ENCODE measurements at regions not wholly inside any gene's neighbourhood (a gene's known extent, or its start where the extent isn't known, plus 50 kb on each side); places are given as distances from the start of the nearest gene placed in this dataset.
"Not testable (repeated sequence)": the region's sequence is repeated elsewhere in the genome, so short reads cannot be mapped to it uniquely, and the experiment has no call there.

DNA sequence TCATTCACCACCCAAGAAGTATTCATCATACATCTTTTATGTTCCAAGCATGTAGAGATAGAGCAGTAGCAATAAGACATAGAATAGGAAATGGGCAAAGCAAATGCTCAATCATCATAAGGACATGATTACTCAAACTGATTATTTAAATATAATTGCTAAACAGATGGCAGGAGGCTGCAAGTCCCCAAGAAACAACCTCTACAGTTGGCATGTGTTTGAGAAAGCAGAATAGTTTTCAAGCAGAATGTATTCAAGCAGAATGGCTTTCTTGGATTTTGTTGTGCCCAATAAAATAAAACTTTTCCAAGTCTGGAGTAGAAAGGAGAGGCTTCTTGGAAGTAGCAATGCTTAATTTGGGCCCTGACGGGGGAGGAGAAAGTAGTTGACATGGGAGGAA is 86.5 kb upstream of the SYN3 start:
- Histone ChIP-seq H3K27ac (ENCODE audit: insufficient read depth, low read length) (no peak overlapping the region), H3K9ac (ENCODE audit: insufficient read depth, low read length) (no peak overlapping the region), H3K27me3 (ENCODE audit: control insufficient read depth, insufficient read depth, low read length) (no peaks in the 10 kb centered on the region), H4K20me1 (ENCODE audit: control insufficient read depth, extremely low read depth, insufficient read depth, low read length) (no peaks in the 10 kb centered on the region), H3K4me3 (replicated peaks in 1 of 4; ENCODE audit: control extremely low read depth in 1 of 4, insufficient read depth in 1 of 4, low read depth in 3 of 4, low read length in 4 of 4) (no peak overlapping the region), H3K4me1 (ENCODE audit: control insufficient read depth, extremely low read depth, insufficient read depth, low read length) (no peaks in the 10 kb centered on the region), H2AFZ (ENCODE audit: low read length) (no peak overlapping the region), H3K79me2 (ENCODE audit: control insufficient read depth, insufficient read depth, low read length) (no peaks in the 10 kb centered on the region), H3K4me2 (ENCODE audit: extremely low read depth, insufficient read depth, low read length) (no peak overlapping the region), H3K36me3 (ENCODE audit: control insufficient read depth, insufficient read depth, low read length) (no peaks in the 10 kb centered on the region), H3K9me3 (ENCODE audit: control insufficient read depth, insufficient read depth, low read depth, low read length) (no peaks in the 10 kb centered on the region)
- TF ChIP-seq CTCF (conservative IDR thresholded peaks at IDR 0.05 in 1 of 2, IDR thresholded peaks at IDR 0.05 in 1 of 2; ENCODE audit: low read depth in 1 of 2, low read length in 2 of 2): no peak
- no peak for TF ChIP-seq EZH2 (IDR thresholded peaks at IDR 0.05; ENCODE audit: low read length, missing control alignments)
- DNase-seq (ENCODE audit: low read depth in 2 of 2): no peak

DNA sequence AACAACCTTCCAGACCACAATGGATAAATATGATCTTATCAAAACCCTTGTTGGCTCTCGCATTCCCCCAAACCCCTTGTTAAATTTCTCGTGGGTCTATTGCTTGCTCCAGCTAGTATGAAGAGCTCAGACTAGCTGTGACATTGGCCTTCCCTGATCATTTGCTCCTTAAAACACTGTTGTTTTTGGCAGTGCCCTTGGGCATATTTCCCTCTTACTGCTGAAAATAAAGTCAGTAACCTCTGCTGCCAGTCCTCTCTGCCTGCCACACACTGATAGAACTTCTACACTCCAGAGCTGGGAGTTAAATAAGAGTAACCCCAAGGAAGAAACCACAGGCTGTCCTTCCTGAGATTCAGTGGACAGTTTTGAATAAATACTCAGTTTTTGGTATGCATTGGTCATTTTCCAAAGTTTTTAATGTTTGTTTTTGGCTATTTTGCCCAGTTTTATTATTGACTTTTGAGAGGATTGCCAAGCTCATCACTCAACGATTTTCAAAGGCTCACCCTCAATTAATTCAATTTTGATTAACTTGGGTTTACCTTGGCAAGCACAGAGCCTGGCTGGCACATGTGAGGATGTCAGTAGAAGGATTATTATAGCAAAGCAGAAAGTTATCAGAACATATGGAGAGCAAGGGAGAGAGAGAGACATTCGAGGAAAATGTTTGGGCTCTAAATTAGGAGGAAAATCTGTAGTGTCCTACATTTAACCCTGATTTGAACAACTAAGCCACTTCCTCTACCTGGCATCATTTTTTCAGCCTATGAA is 84.3 kb upstream of the SYN3 start:
- no peak for DNase-seq (ENCODE audit: low read depth in 2 of 2)
- H3K36me3 ChIP-seq (ENCODE audit: control insufficient read depth, insufficient read depth, low read length): no peaks in the 10 kb centered on the region
- H3K79me2 ChIP-seq (ENCODE audit: control insufficient read depth, insufficient read depth, low read length): no peaks in the 10 kb centered on the region
- H3K4me1 ChIP-seq (ENCODE audit: control insufficient read depth, extremely low read depth, insufficient read depth, low read length): no peaks in the 10 kb centered on the region
- H3K4me3 ChIP-seq (replicated peaks in 1 of 4; ENCODE audit: control extremely low read depth in 1 of 4, insufficient read depth in 1 of 4, low read depth in 3 of 4, low read length in 4 of 4): no peak overlapping the region
- no peak overlapping the region for H3K4me2 ChIP-seq (ENCODE audit: extremely low read depth, insufficient read depth, low read length)
- H3K27me3 ChIP-seq (ENCODE audit: control insufficient read depth, insufficient read depth, low read length): no peaks in the 10 kb centered on the region
- H4K20me1 ChIP-seq (ENCODE audit: control insufficient read depth, extremely low read depth, insufficient read depth, low read length): no peaks in the 10 kb centered on the region
- no peak for TF ChIP-seq CTCF (conservative IDR thresholded peaks at IDR 0.05 in 1 of 2, IDR thresholded peaks at IDR 0.05 in 1 of 2; ENCODE audit: low read depth in 1 of 2, low read length in 2 of 2)
- no peak for TF ChIP-seq EZH2 (IDR thresholded peaks at IDR 0.05; ENCODE audit: low read length, missing control alignments)
- H3K9me3 ChIP-seq (ENCODE audit: control insufficient read depth, insufficient read depth, low read depth, low read length): no peaks in the 10 kb centered on the region
- no peak overlapping the region for H2AFZ ChIP-seq (ENCODE audit: low read length)
- no peak overlapping the region for H3K27ac ChIP-seq (ENCODE audit: insufficient read depth, low read length)
- no peak overlapping the region for H3K9ac ChIP-seq (ENCODE audit: insufficient read depth, low read length)

DNA sequence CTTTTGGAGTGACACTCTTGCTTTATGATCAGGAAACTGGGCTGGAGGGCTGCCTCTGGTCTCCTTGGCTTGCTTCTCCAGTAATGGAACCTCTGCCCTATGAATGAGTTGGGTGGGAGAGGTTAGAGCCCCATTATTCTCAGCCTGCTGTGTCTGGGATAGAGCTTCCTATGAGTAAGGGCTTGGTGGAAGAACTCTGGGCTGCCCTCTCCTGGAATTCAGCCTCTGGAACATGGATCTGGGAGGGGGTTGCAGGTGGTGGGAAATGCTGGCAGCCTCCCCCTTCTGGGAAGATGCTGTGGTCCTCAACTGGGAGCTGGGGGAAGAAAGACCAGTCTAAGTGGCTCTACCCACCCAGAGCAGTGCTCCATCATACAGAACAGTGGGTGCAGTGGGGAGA is 81.8 kb upstream of the SYN3 start:
- Histone ChIP-seq H3K9me3 (ENCODE audit: control insufficient read depth, insufficient read depth, low read depth, low read length) (no peaks in the 10 kb centered on the region), H3K9ac (ENCODE audit: insufficient read depth, low read length) (no peak overlapping the region), H3K4me3 (replicated peaks in 1 of 4; ENCODE audit: control extremely low read depth in 1 of 4, insufficient read depth in 1 of 4, low read depth in 3 of 4, low read length in 4 of 4) (no peak overlapping the region), H3K4me1 (ENCODE audit: control insufficient read depth, extremely low read depth, insufficient read depth, low read length) (no peaks in the 10 kb centered on the region), H3K36me3 (ENCODE audit: control insufficient read depth, insufficient read depth, low read length) (no peaks in the 10 kb centered on the region), H3K79me2 (ENCODE audit: control insufficient read depth, insufficient read depth, low read length) (no peaks in the 10 kb centered on the region), H4K20me1 (ENCODE audit: control insufficient read depth, extremely low read depth, insufficient read depth, low read length) (no peaks in the 10 kb centered on the region), H2AFZ (ENCODE audit: low read length) (no peak overlapping the region), H3K27ac (ENCODE audit: insufficient read depth, low read length) (no peak overlapping the region), H3K27me3 (ENCODE audit: control insufficient read depth, insufficient read depth, low read length) (no peaks in the 10 kb centered on the region), H3K4me2 (ENCODE audit: extremely low read depth, insufficient read depth, low read length) (no peak overlapping the region)
- TF ChIP-seq EZH2 (IDR thresholded peaks at IDR 0.05; ENCODE audit: low read length, missing control alignments) (no peak), CTCF (conservative IDR thresholded peaks at IDR 0.05 in 1 of 2, IDR thresholded peaks at IDR 0.05 in 1 of 2; ENCODE audit: low read depth in 1 of 2, low read length in 2 of 2) (no peak)
- DNase-seq (ENCODE audit: low read depth in 2 of 2): no peak

- not testable (repeated sequence) for H3K9ac ChIP-seq (ENCODE audit: insufficient read depth, low read length); H3K4me1 ChIP-seq (ENCODE audit: control insufficient read depth, extremely low read depth, insufficient read depth, low read length); H3K27me3 ChIP-seq (ENCODE audit: control insufficient read depth, insufficient read depth, low read length); H3K4me3 ChIP-seq (replicated peaks in 1 of 4; ENCODE audit: control extremely low read depth in 1 of 4, insufficient read depth in 1 of 4, low read depth in 3 of 4, low read length in 4 of 4); H4K20me1 ChIP-seq (ENCODE audit: control insufficient read depth, extremely low read depth, insufficient read depth, low read length); H3K27ac ChIP-seq (ENCODE audit: insufficient read depth, low read length); H3K4me2 ChIP-seq (ENCODE audit: extremely low read depth, insufficient read depth, low read length); H3K79me2 ChIP-seq (ENCODE audit: control insufficient read depth, insufficient read depth, low read length); H3K36me3 ChIP-seq (ENCODE audit: control insufficient read depth, insufficient read depth, low read length); H3K9me3 ChIP-seq (ENCODE audit: control insufficient read depth, insufficient read depth, low read depth, low read length); H2AFZ ChIP-seq (ENCODE audit: low read length); DNase-seq (ENCODE audit: low read depth in 2 of 2)
Measured at GRCh38 chr22:33138333-33138732, 80.2 kb upstream of the SYN3 start.
